ENCODE measurements at regions not wholly inside any gene's neighbourhood (a gene's known extent, or its start where the extent isn't known, plus 50 kb on each side); places are given as distances from the start of the nearest gene placed in this dataset.

DNA sequence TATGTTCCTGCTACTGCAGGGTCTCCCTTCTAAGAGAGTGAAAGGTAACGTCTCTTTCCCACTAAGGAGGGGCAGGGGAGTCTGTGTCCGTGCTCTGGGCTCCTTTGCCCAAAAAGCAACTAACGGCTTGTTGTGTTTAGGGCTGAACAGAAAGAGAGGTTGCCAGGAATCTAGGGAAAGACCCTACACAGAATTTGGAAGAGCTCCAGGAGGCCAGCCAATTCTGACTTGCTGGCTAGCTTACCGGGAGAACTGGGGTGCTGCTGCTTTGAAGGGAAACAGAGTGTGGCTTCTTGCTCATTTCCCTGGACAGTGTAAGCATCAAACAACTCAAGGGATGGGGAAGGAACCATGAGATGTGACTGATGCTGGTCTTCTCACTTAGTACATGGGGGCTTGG, 176.1 kb downstream of the GADD45G start:
- CTCF ChIA-PET = no interaction called here
- no peak for ATAC-seq
- Histone ChIP-seq H3K9ac (ENCODE audit: low read length) (no peak overlapping the region), H3K4me2 (ENCODE audit: low read length) (no peak overlapping the region), H3K27me3 (ENCODE audit: insufficient read depth, low read length) (peaks cover 46% of the 10 kb centered on the region), H3K27ac (ENCODE audit: low read depth, low read length) (no peak overlapping the region), H3K9me2 (ENCODE audit: insufficient read depth) (no peaks in the 10 kb centered on the region), H3K4me3 (replicated peaks in 1 of 2; ENCODE audit: low read depth in 1 of 2, low read length in 2 of 2) (no peak overlapping the region), H3K36me3 (ENCODE audit: control insufficient read depth in 1 of 2, insufficient read depth in 2 of 2, low read length in 2 of 2) (no peaks in the 10 kb centered on the region), H3K4me1 (ENCODE audit: control insufficient read depth in 1 of 2, insufficient read depth in 2 of 2, low read length in 2 of 2) (no peaks in the 10 kb centered on the region), H4K20me1 (ENCODE audit: insufficient read depth) (no peaks in the 10 kb centered on the region), H3K9me3 (ENCODE audit: control insufficient read depth in 1 of 2, insufficient read depth in 1 of 2, low read depth in 1 of 2, low read length in 2 of 2) (no peaks in the 10 kb centered on the region), H3K79me2 (ENCODE audit: insufficient read depth, low read length) (no peaks in the 10 kb centered on the region), H2AFZ (ENCODE audit: low read depth, low read length, poor library complexity, severe bottlenecking) (no peak overlapping the region)
- DNase-seq (ENCODE audit: low read depth, low spot score) = no peak
- TF ChIP-seq TCF7L2 (IDR thresholded peaks at IDR 0.05; ENCODE audit: borderline replicate concordance, extremely low read depth, insufficient read depth, insufficient read length) (no peak), SP1 (IDR thresholded peaks at IDR 0.05; ENCODE audit: low read depth) (no peak), EZH2 (IDR thresholded peaks at IDR 0.05) (no peak), ZFX (IDR thresholded peaks at IDR 0.05) (no peak), RAD21 (IDR thresholded peaks at IDR 0.05; ENCODE audit: low read depth) (no peak), FOSL1 (IDR thresholded peaks at IDR 0.05; ENCODE audit: low read depth) (no peak), SRF (IDR thresholded peaks at IDR 0.05; ENCODE audit: low read depth) (no peak), CEBPB (IDR thresholded peaks at IDR 0.05; ENCODE audit: low read depth) (no peak), ELF1 (IDR thresholded peaks at IDR 0.05; ENCODE audit: borderline replicate concordance, low read depth) (no peak), CBX3 (IDR thresholded peaks at IDR 0.05; ENCODE audit: low read depth) (no peak), ZNF274 (IDR thresholded peaks at IDR 0.05; ENCODE audit: low read depth, low read length) (no peak), SIN3A (IDR thresholded peaks at IDR 0.05; ENCODE audit: low read depth) (no peak), EGR1 (IDR thresholded peaks at IDR 0.05; ENCODE audit: low read depth) (no peak), POLR2A (IDR thresholded peaks at IDR 0.05; ENCODE audit: borderline replicate concordance, extremely low read depth, insufficient read depth, insufficient read length) (no peak), MAX (IDR thresholded peaks at IDR 0.05) (no peak), POLR2AphosphoS5 (IDR thresholded peaks at IDR 0.05; ENCODE audit: low read depth, low read length) (no peak), ATF3 (IDR thresholded peaks at IDR 0.05) (no peak), YY1 (IDR thresholded peaks at IDR 0.05; ENCODE audit: extremely low read depth, insufficient replicate concordance, low read depth, low read length) (no peak)
- TF ChIP-seq, protein P1, sequence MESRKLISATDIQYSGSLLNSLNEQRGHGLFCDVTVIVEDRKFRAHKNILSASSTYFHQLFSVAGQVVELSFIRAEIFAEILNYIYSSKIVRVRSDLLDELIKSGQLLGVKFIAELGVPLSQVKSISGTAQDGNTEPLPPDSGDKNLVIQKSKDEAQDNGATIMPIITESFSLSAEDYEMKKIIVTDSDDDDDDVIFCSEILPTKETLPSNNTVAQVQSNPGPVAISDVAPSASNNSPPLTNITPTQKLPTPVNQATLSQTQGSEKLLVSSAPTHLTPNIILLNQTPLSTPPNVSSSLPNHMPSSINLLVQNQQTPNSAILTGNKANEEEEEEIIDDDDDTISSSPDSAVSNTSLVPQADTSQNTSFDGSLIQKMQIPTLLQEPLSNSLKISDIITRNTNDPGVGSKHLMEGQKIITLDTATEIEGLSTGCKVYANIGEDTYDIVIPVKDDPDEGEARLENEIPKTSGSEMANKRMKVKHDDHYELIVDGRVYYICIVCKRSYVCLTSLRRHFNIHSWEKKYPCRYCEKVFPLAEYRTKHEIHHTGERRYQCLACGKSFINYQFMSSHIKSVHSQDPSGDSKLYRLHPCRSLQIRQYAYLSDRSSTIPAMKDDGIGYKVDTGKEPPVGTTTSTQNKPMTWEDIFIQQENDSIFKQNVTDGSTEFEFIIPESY (IDR thresholded peaks at IDR 0.05; ENCODE audit: extremely low read depth, insufficient replicate concordance, low read length) = no peak
- TF ChIP-seq, protein P2, sequence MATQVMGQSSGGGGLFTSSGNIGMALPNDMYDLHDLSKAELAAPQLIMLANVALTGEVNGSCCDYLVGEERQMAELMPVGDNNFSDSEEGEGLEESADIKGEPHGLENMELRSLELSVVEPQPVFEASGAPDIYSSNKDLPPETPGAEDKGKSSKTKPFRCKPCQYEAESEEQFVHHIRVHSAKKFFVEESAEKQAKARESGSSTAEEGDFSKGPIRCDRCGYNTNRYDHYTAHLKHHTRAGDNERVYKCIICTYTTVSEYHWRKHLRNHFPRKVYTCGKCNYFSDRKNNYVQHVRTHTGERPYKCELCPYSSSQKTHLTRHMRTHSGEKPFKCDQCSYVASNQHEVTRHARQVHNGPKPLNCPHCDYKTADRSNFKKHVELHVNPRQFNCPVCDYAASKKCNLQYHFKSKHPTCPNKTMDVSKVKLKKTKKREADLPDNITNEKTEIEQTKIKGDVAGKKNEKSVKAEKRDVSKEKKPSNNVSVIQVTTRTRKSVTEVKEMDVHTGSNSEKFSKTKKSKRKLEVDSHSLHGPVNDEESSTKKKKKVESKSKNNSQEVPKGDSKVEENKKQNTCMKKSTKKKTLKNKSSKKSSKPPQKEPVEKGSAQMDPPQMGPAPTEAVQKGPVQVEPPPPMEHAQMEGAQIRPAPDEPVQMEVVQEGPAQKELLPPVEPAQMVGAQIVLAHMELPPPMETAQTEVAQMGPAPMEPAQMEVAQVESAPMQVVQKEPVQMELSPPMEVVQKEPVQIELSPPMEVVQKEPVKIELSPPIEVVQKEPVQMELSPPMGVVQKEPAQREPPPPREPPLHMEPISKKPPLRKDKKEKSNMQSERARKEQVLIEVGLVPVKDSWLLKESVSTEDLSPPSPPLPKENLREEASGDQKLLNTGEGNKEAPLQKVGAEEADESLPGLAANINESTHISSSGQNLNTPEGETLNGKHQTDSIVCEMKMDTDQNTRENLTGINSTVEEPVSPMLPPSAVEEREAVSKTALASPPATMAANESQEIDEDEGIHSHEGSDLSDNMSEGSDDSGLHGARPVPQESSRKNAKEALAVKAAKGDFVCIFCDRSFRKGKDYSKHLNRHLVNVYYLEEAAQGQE (IDR thresholded peaks at IDR 0.05; ENCODE audit: low read depth) = no peak
- RAD21 ChIA-PET (ENCODE audit: low non-redundant PET in 1 of 2, low total read pairs in 2 of 2, uncharacterized antibody in 2 of 2, unreplicated experiment in 2 of 2) = no interaction called here
- intact Hi-C loops (cut with micrococcal nuclease) = no loop called here
- BruUV-seq (replicated peaks) = no TSS peak
- POLR2A ChIA-PET = no interaction called here
